Neutrophil (primary cell): ENCODE measurements at regions not wholly inside any gene's neighbourhood (a gene's known extent, or its start where the extent isn't known, plus 50 kb on each side); places are given as distances from the start of the nearest gene placed in this dataset.

Experiments used
- H3K27ac ChIP-seq: fragments of 200-600 bp; sonication (generic); 2 replicates; pipeline ENCODE4 v1.5.1; 2016; ENCODE audit warnings: mild to moderate bottlenecking, moderate library complexity
- H3K27me3 ChIP-seq: fragments of 200-600 bp; sonication (generic); 2 replicates; pipeline ENCODE4 v1.6.0; 2016; ENCODE audit warnings: mild to moderate bottlenecking
- H3K36me3 ChIP-seq: fragments of 200-600 bp; sonication (generic); 2 replicates; pipeline ENCODE4 v1.5.1; 2017
- H3K4me1 ChIP-seq, 2 experiments: fragments of 200-600 bp in 1 of 2; sonication (generic) in 1 of 2; 1 replicate in 1 of 2; 2 replicates in 1 of 2; pipeline versions ENCODE4 v1.5.1 to v1.6.1; 2013 to 2016; ENCODE audit warnings: low read depth in 1 of 2, low read length in 1 of 2, mild to moderate bottlenecking in 1 of 2, moderate library complexity in 1 of 2; ENCODE audit not compliant: control insufficient read depth in 1 of 2, insufficient read depth in 1 of 2
- H3K4me3 ChIP-seq, 2 experiments: fragments of 200-600 bp in 1 of 2; sonication (generic) in 1 of 2; 1 replicate in 1 of 2; 2 replicates in 1 of 2; pipeline ENCODE4 v1.5.1; 2013 to 2016; ENCODE audit warnings: low read depth in 1 of 2, low read length in 1 of 2, mild to moderate bottlenecking in 1 of 2, moderate library complexity in 1 of 2
- H3K9me3 ChIP-seq: fragments of 200-600 bp; sonication (generic); 2 replicates; pipeline ENCODE4 v1.5.1; 2016
- TF ChIP-seq, protein P1 (sequence below): fragments of 200-600 bp; sonication (generic); IDR thresholded peaks from 2 replicates; pipeline ENCODE4 v1.5.1; 2016; ENCODE audit warnings: antibody characterized with exemption

DNA sequence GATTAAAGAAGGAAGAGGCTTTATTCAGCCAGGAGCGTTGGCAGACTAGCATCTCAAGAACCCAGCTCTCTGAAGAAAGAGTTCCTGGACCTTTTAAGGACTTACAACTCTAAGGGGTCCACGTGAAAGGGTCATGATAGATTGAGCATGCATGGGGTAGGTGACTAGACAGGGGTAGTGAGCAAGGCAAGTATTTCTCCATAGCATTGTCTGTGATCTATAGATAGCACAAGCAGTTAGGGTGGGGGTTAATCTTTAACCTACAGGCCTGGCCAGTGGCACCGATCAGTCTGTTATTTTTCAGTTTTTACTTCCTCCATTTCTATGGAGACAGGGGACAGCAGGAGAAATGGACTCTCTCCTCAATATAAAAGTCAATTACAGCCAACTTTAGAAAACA lies 983.7 kb downstream of the SLITRK1 start:
- Histone ChIP-seq H3K9me3 (no peaks in the 10 kb centered on the region), H3K4me3 (no peak overlapping the region), H3K27ac (no peak overlapping the region), H3K27me3 (no peaks in the 10 kb centered on the region), H3K36me3 (no peaks in the 10 kb centered on the region), H3K4me1 (no peaks in the 10 kb centered on the region)
- TF ChIP-seq, protein P1, sequence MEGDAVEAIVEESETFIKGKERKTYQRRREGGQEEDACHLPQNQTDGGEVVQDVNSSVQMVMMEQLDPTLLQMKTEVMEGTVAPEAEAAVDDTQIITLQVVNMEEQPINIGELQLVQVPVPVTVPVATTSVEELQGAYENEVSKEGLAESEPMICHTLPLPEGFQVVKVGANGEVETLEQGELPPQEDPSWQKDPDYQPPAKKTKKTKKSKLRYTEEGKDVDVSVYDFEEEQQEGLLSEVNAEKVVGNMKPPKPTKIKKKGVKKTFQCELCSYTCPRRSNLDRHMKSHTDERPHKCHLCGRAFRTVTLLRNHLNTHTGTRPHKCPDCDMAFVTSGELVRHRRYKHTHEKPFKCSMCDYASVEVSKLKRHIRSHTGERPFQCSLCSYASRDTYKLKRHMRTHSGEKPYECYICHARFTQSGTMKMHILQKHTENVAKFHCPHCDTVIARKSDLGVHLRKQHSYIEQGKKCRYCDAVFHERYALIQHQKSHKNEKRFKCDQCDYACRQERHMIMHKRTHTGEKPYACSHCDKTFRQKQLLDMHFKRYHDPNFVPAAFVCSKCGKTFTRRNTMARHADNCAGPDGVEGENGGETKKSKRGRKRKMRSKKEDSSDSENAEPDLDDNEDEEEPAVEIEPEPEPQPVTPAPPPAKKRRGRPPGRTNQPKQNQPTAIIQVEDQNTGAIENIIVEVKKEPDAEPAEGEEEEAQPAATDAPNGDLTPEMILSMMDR = no peak

DNA sequence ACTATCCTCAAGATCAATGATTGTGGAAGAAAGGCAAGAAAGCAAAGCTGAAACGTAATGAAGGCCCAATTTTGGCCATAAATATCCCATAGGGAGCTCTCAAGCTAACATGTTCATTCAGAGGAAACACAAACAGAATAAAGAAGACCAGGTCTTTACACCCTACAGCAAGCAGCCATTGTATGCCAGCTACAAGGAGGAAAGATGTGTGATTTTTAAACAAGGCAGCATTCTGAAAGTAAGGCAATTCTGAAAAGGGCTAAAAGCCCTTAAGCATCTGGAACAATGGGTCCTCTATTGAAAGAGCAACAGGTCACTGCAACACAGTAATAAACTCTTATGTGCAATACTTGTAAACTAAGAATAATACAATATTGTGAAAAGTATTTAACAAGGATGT lies 1002.4 kb downstream of the SLITRK1 start:
- no peaks in the 10 kb centered on the region for H3K36me3 ChIP-seq
- H3K4me3 ChIP-seq = no peak overlapping the region
- H3K4me1 ChIP-seq = no peaks in the 10 kb centered on the region
- H3K27ac ChIP-seq = no peak overlapping the region
- H3K9me3 ChIP-seq = no peaks in the 10 kb centered on the region
- TF ChIP-seq, protein P1 = no peak
- no peaks in the 10 kb centered on the region for H3K27me3 ChIP-seq

DNA sequence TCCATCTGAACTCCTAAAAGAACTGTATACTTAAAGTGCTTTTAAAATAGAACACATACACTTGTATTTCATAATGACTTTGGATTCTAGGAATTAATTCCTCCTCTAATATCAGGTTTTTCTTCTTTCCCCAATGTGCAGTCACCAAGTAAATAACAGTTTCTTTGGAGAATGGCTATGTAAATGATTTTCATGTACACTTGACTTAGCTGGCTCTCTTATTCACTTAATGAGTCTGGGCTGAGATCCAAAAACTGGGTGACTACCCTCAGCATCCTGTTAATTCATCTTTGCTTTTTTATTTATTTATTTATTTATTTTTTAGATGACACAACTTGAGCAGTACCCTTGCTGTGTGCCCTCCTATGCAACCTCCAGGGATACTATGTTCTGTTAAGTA lies 1003.7 kb downstream of the SLITRK1 start:
- Histone ChIP-seq H3K27me3 (no peaks in the 10 kb centered on the region), H3K36me3 (no peaks in the 10 kb centered on the region), H3K27ac (no peak overlapping the region), H3K9me3 (no peaks in the 10 kb centered on the region), H3K4me1 (no peaks in the 10 kb centered on the region), H3K4me3 (no peak overlapping the region)
- TF ChIP-seq, protein P1 = no peak

DNA sequence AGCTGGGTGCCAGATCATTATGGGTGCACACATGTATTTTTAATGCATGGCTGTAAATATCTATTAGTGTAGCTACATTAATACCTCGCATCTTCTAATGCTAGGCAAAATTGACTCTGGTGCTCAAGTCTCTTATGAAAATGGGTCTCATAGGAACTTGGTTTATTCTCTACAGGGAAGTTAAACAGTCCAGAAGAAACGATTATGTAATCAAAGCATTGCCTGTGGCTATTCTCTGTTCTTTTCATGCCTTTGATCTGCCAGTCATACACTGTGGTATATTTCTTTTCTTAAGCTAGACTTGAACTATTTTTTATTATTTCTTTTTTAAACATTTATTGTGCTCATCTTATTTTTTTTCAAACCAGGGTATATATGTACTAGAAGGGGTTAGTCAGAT lies 1015.0 kb downstream of the SLITRK1 start:
- Histone ChIP-seq H3K4me1 (no peaks in the 10 kb centered on the region), H3K4me3 (no peak overlapping the region), H3K27ac (no peak overlapping the region), H3K27me3 (no peaks in the 10 kb centered on the region), H3K36me3 (no peaks in the 10 kb centered on the region), H3K9me3 (no peaks in the 10 kb centered on the region)
- TF ChIP-seq, protein P1 = no peak

DNA sequence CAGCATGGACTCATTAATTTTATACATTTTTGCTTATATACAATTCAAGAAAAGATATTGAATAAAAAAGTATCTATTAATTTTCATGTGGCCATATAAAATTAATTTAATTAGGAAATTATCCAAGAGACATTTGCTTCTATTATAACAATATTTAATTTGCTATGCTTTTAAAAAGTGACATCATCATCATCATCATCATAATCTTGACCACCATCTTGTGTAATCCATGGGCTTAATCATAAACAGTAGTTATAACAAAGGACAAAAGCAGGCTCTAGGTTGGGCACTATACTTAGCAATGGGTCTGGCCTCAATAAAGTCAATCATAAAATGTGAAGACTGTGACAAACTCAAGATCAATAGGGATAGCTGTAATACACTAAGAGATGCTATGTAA lies 1031.6 kb downstream of the SLITRK1 start:
- Histone ChIP-seq H3K4me3 (no peak overlapping the region), H3K9me3 (peaks cover 4% of the 10 kb centered on the region), H3K4me1 (no peaks in the 10 kb centered on the region), H3K27me3 (no peaks in the 10 kb centered on the region), H3K36me3 (no peaks in the 10 kb centered on the region), H3K27ac (no peak overlapping the region)
- TF ChIP-seq, protein P1 = no peak

DNA sequence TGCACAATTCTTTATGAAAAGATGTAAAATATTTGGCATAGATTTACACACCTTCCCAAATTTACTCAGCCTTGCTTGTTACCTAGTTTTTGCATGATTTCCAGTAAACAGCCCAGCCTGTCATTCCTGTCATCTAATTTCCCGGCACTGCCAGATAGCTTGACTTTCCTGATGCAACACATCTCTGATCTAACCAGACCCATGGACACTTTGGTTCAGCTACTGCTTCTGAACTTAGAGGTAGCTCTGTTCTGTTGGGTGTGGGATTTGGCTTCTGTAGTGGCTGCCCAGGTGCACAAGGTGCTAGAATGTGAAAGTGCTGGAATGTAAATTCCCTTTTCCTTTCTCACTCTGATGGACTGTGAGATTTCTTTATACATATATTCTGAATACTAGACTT lies 1033.5 kb downstream of the SLITRK1 start:
- no peak overlapping the region for H3K27ac ChIP-seq

More for the DNA sequence above, 1033.5 kb downstream of the SLITRK1 start:
- H3K27me3 ChIP-seq = no peaks in the 10 kb centered on the region
- H3K4me1 ChIP-seq = no peaks in the 10 kb centered on the region
- H3K36me3 ChIP-seq = no peaks in the 10 kb centered on the region
- H3K9me3 ChIP-seq = peaks cover 4% of the 10 kb centered on the region
- TF ChIP-seq, protein P1 = no peak
- no peak overlapping the region for H3K4me3 ChIP-seq
